Left ventricle myocardium inferior (tissue), 1 donor: ENCODE measurements at regions not wholly inside any gene's neighbourhood (a gene's known extent, or its start where the extent isn't known, plus 50 kb on each side); places are given as distances from the start of the nearest gene placed in this dataset.

Source experiments
- DNase-seq: peaks from one replicate; pipeline ENCODE4 v3.0.0-alpha.2; 2020
- H3K27ac ChIP-seq: fragments of 200-600 bp; replicated peaks from 2 replicates; pipeline ENCODE4 v1.8.0; 2021
- H3K27me3 ChIP-seq: fragments of 200-600 bp; 2 replicates; pipeline ENCODE4 v1.8.0; 2021; ENCODE audit warnings: low read depth
- H3K36me3 ChIP-seq: fragments of 200-600 bp; 2 replicates; pipeline ENCODE4 v1.8.0; 2021
- H3K4me1 ChIP-seq: fragments of 200-600 bp; 2 replicates; pipeline ENCODE4 v1.8.0; 2021
- H3K4me3 ChIP-seq: fragments of 200-600 bp; 2 replicates; pipeline ENCODE4 v1.8.0; 2021; ENCODE audit warnings: mild to moderate bottlenecking, moderate library complexity
- H3K9me3 ChIP-seq: fragments of 200-600 bp; replicated peaks from 2 replicates; pipeline ENCODE4 v1.8.0; 2021
- CTCF ChIP-seq: fragments of 200-600 bp; IDR thresholded peaks from 2 replicates; pipeline ENCODE4 v1.8.0; 2021; ENCODE audit warnings: antibody characterized with exemption, mild to moderate bottlenecking, borderline replicate concordance
- intact Hi-C: fragments of 100-400 bp; cut with micrococcal nuclease; formaldehyde crosslinking; loops from one replicate; pipeline ENCODE4 v1.11.0; 2022
- donor health status: DM: no; HTN: yes; CAD: no; lungs with severe emphysema.

- DNase-seq = no peak
- H3K27ac ChIP-seq = no peak overlapping the region
- intact Hi-C loops = no loop called here
- H3K9me3 ChIP-seq = peaks cover 7% of the 10 kb centered on the region
- no peaks in the 10 kb centered on the region for H3K27me3 ChIP-seq
- no peak overlapping the region for H3K4me3 ChIP-seq
- H3K4me1 ChIP-seq = no peaks in the 10 kb centered on the region
- no peaks in the 10 kb centered on the region for H3K36me3 ChIP-seq
- TF ChIP-seq CTCF = no peak
These were observed 207.1 kb downstream of the KCNS3 start for GRCh38 chr2:18085593-18085992.

GRCh38 chr2:18084376-18084775, 205.9 kb downstream of the KCNS3 start:
- intact Hi-C loops = no loop called here
- no peaks in the 10 kb centered on the region for H3K27me3 ChIP-seq
- DNase-seq = no peak
- no peak overlapping the region for H3K4me3 ChIP-seq
- TF ChIP-seq CTCF = no peak
- peaks cover 8% of the 10 kb centered on the region for H3K9me3 ChIP-seq
- H3K4me1 ChIP-seq = no peaks in the 10 kb centered on the region
- H3K36me3 ChIP-seq = no peaks in the 10 kb centered on the region
- H3K27ac ChIP-seq = no peak overlapping the region

GRCh38 chr2:18083806-18084205, 205.3 kb downstream of the KCNS3 start:
- Histone ChIP-seq H3K4me1 (no peaks in the 10 kb centered on the region), H3K27me3 (no peaks in the 10 kb centered on the region), H3K27ac (no peak overlapping the region), H3K36me3 (no peaks in the 10 kb centered on the region), H3K4me3 (no peak overlapping the region), H3K9me3 (peaks cover 8% of the 10 kb centered on the region)
- no peak for TF ChIP-seq CTCF
- DNase-seq = no peak
- intact Hi-C loops = no loop called here

GRCh38 chr2:18078216-18078615, 199.7 kb downstream of the KCNS3 start:
- Histone ChIP-seq H3K4me3 (no peak overlapping the region), H3K4me1 (no peaks in the 10 kb centered on the region), H3K27me3 (no peaks in the 10 kb centered on the region), H3K36me3 (no peaks in the 10 kb centered on the region), H3K27ac (no peak overlapping the region), H3K9me3 (peaks cover 8% of the 10 kb centered on the region)
- intact Hi-C loops = no loop called here
- DNase-seq = no peak
- TF ChIP-seq CTCF = no peak

- TF ChIP-seq CTCF = no peak
- H3K36me3 ChIP-seq = no peaks in the 10 kb centered on the region
- H3K4me1 ChIP-seq = no peaks in the 10 kb centered on the region
- H3K4me3 ChIP-seq = no peak overlapping the region
- H3K27me3 ChIP-seq = no peaks in the 10 kb centered on the region
- H3K9me3 ChIP-seq = peaks cover 8% of the 10 kb centered on the region
- H3K27ac ChIP-seq = no peak overlapping the region
- DNase-seq = no peak
- intact Hi-C loops = no loop called here
These were observed 199.2 kb downstream of the KCNS3 start for GRCh38 chr2:18077704-18078103.

GRCh38 chr2:18077231-18077630, 198.8 kb downstream of the KCNS3 start:
- Histone ChIP-seq H3K36me3 (no peaks in the 10 kb centered on the region), H3K4me3 (no peak overlapping the region), H3K27me3 (no peaks in the 10 kb centered on the region), H3K9me3 (peaks cover 8% of the 10 kb centered on the region), H3K27ac (no peak overlapping the region), H3K4me1 (no peaks in the 10 kb centered on the region)
- no peak for TF ChIP-seq CTCF
- no peak for DNase-seq
- intact Hi-C loops = no loop called here
